ENCODE measurements at regions not wholly inside any gene's neighbourhood (a gene's known extent, or its start where the extent isn't known, plus 50 kb on each side); places are given as distances from the start of the nearest gene placed in this dataset.

- Histone ChIP-seq H3K36me3 (ENCODE audit: control insufficient read depth in 4 of 4, insufficient read depth in 3 of 4, low read depth in 1 of 4, low read length in 3 of 4) (no peaks in the 10 kb centered on the region), H3K27ac (ENCODE audit: low read depth in 1 of 2, low read length in 2 of 2) (no peak overlapping the region), H3K4me3 (ENCODE audit: low read depth in 1 of 3, low read length in 3 of 3) (no peak overlapping the region), H3K9ac (ENCODE audit: low read depth in 1 of 2, low read length in 2 of 2) (no peak overlapping the region), H3K4me1 (ENCODE audit: control insufficient read depth in 4 of 4, insufficient read depth in 4 of 4, low read length in 3 of 4) (no peaks in the 10 kb centered on the region), H3K27me3 (ENCODE audit: control insufficient read depth in 4 of 4, insufficient read depth in 4 of 4, low read length in 3 of 4) (no peaks in the 10 kb centered on the region), H3K9me3 (ENCODE audit: control insufficient read depth in 4 of 4, low read length in 3 of 4) (peaks cover 0 to 2% (median 0%) of the 10 kb centered on the region in 4 donors)
- WGBS = 66% methylated on average over 2 of the region's 2 CpGs
- no peak for DNase-seq (ENCODE audit: low spot score)
- TF ChIP-seq FOXA1 (IDR thresholded peaks at IDR 0.05) (no peak), NR2F2 (IDR thresholded peaks at IDR 0.05) (no peak), TAF1 (conservative IDR thresholded peaks at IDR 0.05) (no peak), FOXA2 (IDR thresholded peaks at IDR 0.05) (no peak), JUND (IDR thresholded peaks at IDR 0.05) (no peak), ZBTB33 (IDR thresholded peaks at IDR 0.05) (no peak), RAD21 (IDR thresholded peaks at IDR 0.05) (no peak), GABPA (IDR thresholded peaks at IDR 0.05 in 1 of 2, conservative IDR thresholded peaks at IDR 0.05 in 1 of 2) (no peak), HNF4A (conservative IDR thresholded peaks at IDR 0.05) (no peak), MAX (IDR thresholded peaks at IDR 0.05) (no peak), YY1 (IDR thresholded peaks at IDR 0.05) (no peak)
- TF ChIP-seq, protein P1, sequence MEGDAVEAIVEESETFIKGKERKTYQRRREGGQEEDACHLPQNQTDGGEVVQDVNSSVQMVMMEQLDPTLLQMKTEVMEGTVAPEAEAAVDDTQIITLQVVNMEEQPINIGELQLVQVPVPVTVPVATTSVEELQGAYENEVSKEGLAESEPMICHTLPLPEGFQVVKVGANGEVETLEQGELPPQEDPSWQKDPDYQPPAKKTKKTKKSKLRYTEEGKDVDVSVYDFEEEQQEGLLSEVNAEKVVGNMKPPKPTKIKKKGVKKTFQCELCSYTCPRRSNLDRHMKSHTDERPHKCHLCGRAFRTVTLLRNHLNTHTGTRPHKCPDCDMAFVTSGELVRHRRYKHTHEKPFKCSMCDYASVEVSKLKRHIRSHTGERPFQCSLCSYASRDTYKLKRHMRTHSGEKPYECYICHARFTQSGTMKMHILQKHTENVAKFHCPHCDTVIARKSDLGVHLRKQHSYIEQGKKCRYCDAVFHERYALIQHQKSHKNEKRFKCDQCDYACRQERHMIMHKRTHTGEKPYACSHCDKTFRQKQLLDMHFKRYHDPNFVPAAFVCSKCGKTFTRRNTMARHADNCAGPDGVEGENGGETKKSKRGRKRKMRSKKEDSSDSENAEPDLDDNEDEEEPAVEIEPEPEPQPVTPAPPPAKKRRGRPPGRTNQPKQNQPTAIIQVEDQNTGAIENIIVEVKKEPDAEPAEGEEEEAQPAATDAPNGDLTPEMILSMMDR (IDR thresholded peaks at IDR 0.05; ENCODE audit: low read depth, low read length, missing input control) = no peak
Observed at GRCh38 chr2:41000906-41001305, 549.0 kb upstream of the SLC8A1 start.

- H3K4me1 ChIP-seq (ENCODE audit: control insufficient read depth in 4 of 4, insufficient read depth in 4 of 4, low read length in 3 of 4) = no peaks in the 10 kb centered on the region
- H3K27ac ChIP-seq (ENCODE audit: low read depth in 1 of 2, low read length in 2 of 2) = no peak overlapping the region
- TF ChIP-seq HNF4A (conservative IDR thresholded peaks at IDR 0.05) = no peak
- TF ChIP-seq, protein P1 (IDR thresholded peaks at IDR 0.05; ENCODE audit: low read depth, low read length, missing input control) = no peak
- TF ChIP-seq RAD21 (IDR thresholded peaks at IDR 0.05) = no peak
- no peak for TF ChIP-seq YY1 (IDR thresholded peaks at IDR 0.05)
- TF ChIP-seq, protein P2, sequence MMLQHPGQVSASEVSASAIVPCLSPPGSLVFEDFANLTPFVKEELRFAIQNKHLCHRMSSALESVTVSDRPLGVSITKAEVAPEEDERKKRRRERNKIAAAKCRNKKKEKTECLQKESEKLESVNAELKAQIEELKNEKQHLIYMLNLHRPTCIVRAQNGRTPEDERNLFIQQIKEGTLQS (IDR thresholded peaks at IDR 0.05) = no peak
- TF ChIP-seq ZBTB33 (IDR thresholded peaks at IDR 0.05) = no peak
- TF ChIP-seq FOXA2 (IDR thresholded peaks at IDR 0.05) = no peak
- no peak for TF ChIP-seq HNF4G (IDR thresholded peaks at IDR 0.05)
- no peak for TF ChIP-seq REST (IDR thresholded peaks at IDR 0.05)
- TF ChIP-seq EGR1 (IDR thresholded peaks at IDR 0.05; ENCODE audit: low read depth in 2 of 2) = no peak
- H3K36me3 ChIP-seq (ENCODE audit: control insufficient read depth in 4 of 4, insufficient read depth in 3 of 4, low read depth in 1 of 4, low read length in 3 of 4) = no peaks in the 10 kb centered on the region
- H3K9me3 ChIP-seq (ENCODE audit: control insufficient read depth in 4 of 4, low read length in 3 of 4) = peaks cover 0 to 2% (median 0%) of the 10 kb centered on the region in 4 donors
- WGBS = 71% methylated on average over 2 of the region's 2 CpGs
- no peak for DNase-seq (ENCODE audit: low spot score)
- no peaks in the 10 kb centered on the region for H3K27me3 ChIP-seq (ENCODE audit: control insufficient read depth in 4 of 4, insufficient read depth in 4 of 4, low read length in 3 of 4)
- H3K4me3 ChIP-seq (ENCODE audit: low read depth in 1 of 3, low read length in 3 of 3) = no peak overlapping the region
- no peak overlapping the region for H3K9ac ChIP-seq (ENCODE audit: low read depth in 1 of 2, low read length in 2 of 2)
Observed at GRCh38 chr2:41004700-41005099, 552.8 kb upstream of the SLC8A1 start.
